ENCODE measurements at regions not wholly inside any gene's neighbourhood (a gene's known extent, or its start where the extent isn't known, plus 50 kb on each side); places are given as distances from the start of the nearest gene placed in this dataset.

DNA sequence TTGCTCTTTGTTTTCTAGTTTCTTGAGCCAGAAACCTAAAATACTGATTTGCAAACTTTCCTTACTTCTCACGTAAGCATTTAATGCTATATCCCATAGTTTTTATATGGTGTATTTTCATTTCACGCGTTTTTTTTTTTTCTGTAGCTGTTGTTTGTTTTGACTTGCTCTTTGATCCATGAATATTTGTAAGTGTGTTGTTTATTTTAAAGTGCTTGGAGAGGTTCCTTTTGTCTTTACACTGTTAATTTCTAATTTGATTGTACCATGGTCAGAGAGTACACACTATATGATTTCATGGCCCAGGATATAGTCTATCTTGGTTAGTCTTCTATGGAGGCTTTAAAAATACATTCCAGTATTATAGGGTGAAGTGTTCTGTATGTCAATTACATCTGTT, 84.8 kb upstream of the RNF217 start:
- H3K27me3 Mint-ChIP-seq (ENCODE audit: unreplicated experiment) = no peaks in the 10 kb centered on the region
- TF ChIP-seq, protein P1, sequence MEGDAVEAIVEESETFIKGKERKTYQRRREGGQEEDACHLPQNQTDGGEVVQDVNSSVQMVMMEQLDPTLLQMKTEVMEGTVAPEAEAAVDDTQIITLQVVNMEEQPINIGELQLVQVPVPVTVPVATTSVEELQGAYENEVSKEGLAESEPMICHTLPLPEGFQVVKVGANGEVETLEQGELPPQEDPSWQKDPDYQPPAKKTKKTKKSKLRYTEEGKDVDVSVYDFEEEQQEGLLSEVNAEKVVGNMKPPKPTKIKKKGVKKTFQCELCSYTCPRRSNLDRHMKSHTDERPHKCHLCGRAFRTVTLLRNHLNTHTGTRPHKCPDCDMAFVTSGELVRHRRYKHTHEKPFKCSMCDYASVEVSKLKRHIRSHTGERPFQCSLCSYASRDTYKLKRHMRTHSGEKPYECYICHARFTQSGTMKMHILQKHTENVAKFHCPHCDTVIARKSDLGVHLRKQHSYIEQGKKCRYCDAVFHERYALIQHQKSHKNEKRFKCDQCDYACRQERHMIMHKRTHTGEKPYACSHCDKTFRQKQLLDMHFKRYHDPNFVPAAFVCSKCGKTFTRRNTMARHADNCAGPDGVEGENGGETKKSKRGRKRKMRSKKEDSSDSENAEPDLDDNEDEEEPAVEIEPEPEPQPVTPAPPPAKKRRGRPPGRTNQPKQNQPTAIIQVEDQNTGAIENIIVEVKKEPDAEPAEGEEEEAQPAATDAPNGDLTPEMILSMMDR (IDR thresholded peaks at IDR 0.05; ENCODE audit: partially characterized antibody, unreplicated experiment) = no peak
- DNase-seq = no peak
- no peaks in the 10 kb centered on the region for H3K9me3 Mint-ChIP-seq (ENCODE audit: unreplicated experiment)
- no peaks in the 10 kb centered on the region for H3K36me3 Mint-ChIP-seq (ENCODE audit: unreplicated experiment)
- no peak overlapping the region for H3K27ac Mint-ChIP-seq (ENCODE audit: unreplicated experiment)
- H3K4me1 Mint-ChIP-seq (ENCODE audit: low read depth, unreplicated experiment) = no peaks in the 10 kb centered on the region
- no peak overlapping the region for H3K4me3 Mint-ChIP-seq (ENCODE audit: unreplicated experiment)

DNA sequence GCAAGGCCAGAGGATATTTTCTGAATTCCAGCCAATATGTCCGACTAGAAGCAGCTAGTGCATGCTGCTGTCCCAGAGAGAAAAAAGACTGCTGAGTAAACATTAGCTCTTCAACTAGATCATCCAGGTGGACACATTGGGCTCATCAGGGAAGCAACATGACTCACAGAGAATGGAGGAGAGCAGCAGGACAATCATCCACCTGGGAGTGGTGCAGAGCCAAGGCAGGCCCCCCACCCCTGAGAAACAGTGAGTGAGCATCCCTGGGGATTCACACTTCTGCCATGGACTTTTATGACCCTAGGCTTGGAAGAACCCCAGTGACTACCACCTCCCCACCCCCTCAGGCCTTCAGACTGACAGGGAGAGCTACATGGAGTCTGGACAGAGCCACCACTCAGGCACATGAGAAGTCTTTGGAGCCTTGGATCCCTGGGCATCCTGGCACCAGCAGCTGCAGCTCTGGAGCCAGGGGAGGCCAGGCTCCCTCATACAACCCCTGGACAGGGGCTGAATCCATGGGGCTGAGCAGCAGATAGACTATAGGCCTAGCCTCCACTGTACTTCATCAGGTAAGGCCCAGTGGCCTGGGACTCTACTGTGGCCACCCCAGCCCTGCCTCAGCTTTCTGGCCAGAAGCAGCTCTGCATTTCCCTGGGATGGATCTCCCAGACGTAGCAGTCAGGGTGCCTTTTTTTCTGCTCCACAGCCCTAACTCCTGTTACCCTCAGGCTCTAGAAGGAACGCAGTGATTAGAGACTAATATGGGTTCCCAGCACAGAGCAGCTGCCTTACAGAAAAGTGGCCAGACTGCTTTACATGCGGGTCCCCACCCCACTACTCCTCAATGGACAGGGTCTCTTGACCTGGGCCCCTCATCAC, 82.9 kb upstream of the RNF217 start:
- no peaks in the 10 kb centered on the region for H3K36me3 Mint-ChIP-seq (ENCODE audit: unreplicated experiment)
- H3K9me3 Mint-ChIP-seq (ENCODE audit: unreplicated experiment) = no peaks in the 10 kb centered on the region
- TF ChIP-seq, protein P1 (IDR thresholded peaks at IDR 0.05; ENCODE audit: partially characterized antibody, unreplicated experiment) = no peak
- no peak overlapping the region for H3K4me3 Mint-ChIP-seq (ENCODE audit: unreplicated experiment)
- H3K4me1 Mint-ChIP-seq (ENCODE audit: low read depth, unreplicated experiment) = no peaks in the 10 kb centered on the region
- DNase-seq = no peak
- no peaks in the 10 kb centered on the region for H3K27me3 Mint-ChIP-seq (ENCODE audit: unreplicated experiment)
- H3K27ac Mint-ChIP-seq (ENCODE audit: unreplicated experiment) = no peak overlapping the region

DNA sequence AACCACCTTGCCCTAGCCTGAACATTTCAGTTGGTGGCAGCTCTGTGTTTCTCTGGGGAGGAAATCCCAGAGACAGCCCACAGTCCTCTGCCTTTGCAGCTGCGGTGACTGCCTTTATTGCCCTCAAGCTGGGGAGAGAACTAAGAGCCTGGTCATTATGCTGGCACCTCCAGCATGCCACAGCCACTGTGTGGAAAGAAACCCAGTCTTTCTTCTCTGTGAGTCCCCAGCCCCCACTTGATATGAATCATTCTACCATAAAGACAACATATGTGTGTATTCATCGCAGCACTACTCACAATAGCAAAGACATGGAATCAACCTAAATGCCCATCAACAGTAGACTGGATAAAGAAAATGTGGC, 82.3 kb upstream of the RNF217 start:
- no peaks in the 10 kb centered on the region for H3K27me3 Mint-ChIP-seq (ENCODE audit: unreplicated experiment)
- TF ChIP-seq, protein P1 (IDR thresholded peaks at IDR 0.05; ENCODE audit: partially characterized antibody, unreplicated experiment) = no peak
- no peaks in the 10 kb centered on the region for H3K9me3 Mint-ChIP-seq (ENCODE audit: unreplicated experiment)

DNA sequence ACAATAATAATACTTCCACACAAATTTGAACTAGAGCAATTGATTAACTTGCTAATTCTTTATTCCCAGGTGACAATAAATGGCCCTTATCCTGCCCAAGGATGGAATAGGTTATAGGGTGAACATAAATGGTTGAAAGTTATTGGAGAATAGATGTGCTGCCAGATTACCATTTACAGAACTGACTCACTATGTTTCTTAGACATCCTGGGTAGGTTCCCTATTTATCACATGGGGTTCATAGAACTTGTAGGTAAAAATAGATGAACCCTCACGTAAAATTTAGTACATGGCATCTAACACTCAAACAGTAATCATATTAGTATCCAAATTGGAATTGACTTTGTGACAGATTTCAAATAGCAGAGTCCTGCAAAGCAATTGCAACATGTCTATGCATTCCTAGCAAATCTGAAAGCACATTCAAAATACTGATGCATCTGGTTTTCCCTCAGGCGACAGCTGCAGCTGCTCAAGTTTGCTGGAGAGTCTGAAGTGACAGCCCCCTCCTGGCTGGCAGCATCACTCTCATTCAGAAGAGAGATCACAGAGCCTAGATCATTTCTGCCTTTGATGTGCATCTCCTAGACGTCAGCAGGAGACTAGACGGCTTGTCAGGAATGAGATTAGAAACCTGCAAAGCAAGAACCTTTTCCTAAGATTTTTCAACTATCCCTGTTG, 80.2 kb upstream of the RNF217 start:
- no peaks in the 10 kb centered on the region for H3K9me3 Mint-ChIP-seq (ENCODE audit: unreplicated experiment)
- no peaks in the 10 kb centered on the region for H3K27me3 Mint-ChIP-seq (ENCODE audit: unreplicated experiment)
- peak; percentile 21 for DNase-seq
- H3K27ac Mint-ChIP-seq (ENCODE audit: unreplicated experiment) = no peak overlapping the region
- no peaks in the 10 kb centered on the region for H3K36me3 Mint-ChIP-seq (ENCODE audit: unreplicated experiment)
- H3K4me3 Mint-ChIP-seq (ENCODE audit: unreplicated experiment) = no peak overlapping the region
- TF ChIP-seq, protein P1 (IDR thresholded peaks at IDR 0.05; ENCODE audit: partially characterized antibody, unreplicated experiment) = no peak
- no peaks in the 10 kb centered on the region for H3K4me1 Mint-ChIP-seq (ENCODE audit: low read depth, unreplicated experiment)

More for the DNA sequence above, 82.3 kb upstream of the RNF217 start:
- Mint-ChIP-seq H3K4me3 (ENCODE audit: unreplicated experiment) (no peak overlapping the region), H3K4me1 (ENCODE audit: low read depth, unreplicated experiment) (no peaks in the 10 kb centered on the region), H3K27ac (ENCODE audit: unreplicated experiment) (no peak overlapping the region), H3K36me3 (ENCODE audit: unreplicated experiment) (no peaks in the 10 kb centered on the region)
- no peak for DNase-seq

All from glutamatergic neuron (in vitro differentiated cells).